ENCODE measurements at regions not wholly inside any gene's neighbourhood (a gene's known extent, or its start where the extent isn't known, plus 50 kb on each side); places are given as distances from the start of the nearest gene placed in this dataset.

DNA sequence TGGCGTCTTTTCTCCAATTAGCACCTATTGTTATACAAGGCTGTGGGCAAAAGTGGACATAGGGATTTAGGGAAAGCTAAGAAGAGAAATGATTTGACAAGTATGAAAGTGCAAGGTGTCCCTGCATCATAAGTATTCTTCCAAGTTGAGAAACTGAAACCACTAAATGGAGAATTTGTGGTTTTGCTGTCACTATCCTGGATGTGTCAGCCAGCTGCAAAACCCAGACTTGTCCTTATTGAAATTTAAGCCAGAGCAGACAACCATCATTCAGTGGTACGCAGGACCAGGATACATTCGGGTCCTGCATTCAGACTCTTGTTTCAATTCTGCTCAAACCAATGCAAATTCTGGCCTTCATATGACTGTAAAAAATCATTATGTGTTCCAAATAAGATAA, 384.8 kb upstream of the TGFBR2 start:
- in situ Hi-C loops (cut with MboI; ENCODE audit: low sequenced_read_pairs, unreplicated experiment) = loop anchor here (25.0 kb wide), 1 partner anchor 466 kb away; no protein-coding TSS in a partner anchor
- no peak for DNase-seq (ENCODE audit: low spot score)
- TF ChIP-seq, protein P1, sequence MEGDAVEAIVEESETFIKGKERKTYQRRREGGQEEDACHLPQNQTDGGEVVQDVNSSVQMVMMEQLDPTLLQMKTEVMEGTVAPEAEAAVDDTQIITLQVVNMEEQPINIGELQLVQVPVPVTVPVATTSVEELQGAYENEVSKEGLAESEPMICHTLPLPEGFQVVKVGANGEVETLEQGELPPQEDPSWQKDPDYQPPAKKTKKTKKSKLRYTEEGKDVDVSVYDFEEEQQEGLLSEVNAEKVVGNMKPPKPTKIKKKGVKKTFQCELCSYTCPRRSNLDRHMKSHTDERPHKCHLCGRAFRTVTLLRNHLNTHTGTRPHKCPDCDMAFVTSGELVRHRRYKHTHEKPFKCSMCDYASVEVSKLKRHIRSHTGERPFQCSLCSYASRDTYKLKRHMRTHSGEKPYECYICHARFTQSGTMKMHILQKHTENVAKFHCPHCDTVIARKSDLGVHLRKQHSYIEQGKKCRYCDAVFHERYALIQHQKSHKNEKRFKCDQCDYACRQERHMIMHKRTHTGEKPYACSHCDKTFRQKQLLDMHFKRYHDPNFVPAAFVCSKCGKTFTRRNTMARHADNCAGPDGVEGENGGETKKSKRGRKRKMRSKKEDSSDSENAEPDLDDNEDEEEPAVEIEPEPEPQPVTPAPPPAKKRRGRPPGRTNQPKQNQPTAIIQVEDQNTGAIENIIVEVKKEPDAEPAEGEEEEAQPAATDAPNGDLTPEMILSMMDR (IDR thresholded peaks at IDR 0.05; ENCODE audit: borderline replicate concordance, control extremely low read depth, extremely low read depth, insufficient read depth, missing control alignments) = no peak

DNA sequence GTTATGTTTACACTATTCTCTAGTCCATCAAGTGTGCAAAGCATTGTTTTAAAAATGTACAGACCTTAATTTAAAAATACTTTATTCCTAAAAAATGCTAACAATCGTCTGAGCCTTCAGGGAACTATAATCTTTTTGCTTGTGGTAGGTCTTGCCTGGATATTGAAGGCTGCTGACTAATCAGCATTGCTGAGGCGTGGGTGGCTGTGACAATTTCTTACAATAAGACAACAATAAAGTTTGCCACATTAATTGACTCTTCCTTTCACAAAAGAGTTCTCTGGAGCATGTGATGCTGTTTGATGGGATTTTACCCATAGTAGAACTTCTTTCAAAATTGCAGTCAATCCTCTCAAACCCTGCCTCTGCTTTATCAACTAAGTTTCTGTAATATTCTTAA, 384.0 kb upstream of the TGFBR2 start:
- in situ Hi-C loops (cut with MboI; ENCODE audit: low sequenced_read_pairs, unreplicated experiment) = loop anchor here (25.0 kb wide), 1 partner anchor 465 kb away; no protein-coding TSS in a partner anchor
- TF ChIP-seq, protein P1 (IDR thresholded peaks at IDR 0.05; ENCODE audit: borderline replicate concordance, control extremely low read depth, extremely low read depth, insufficient read depth, missing control alignments) = no peak
- no peak for DNase-seq (ENCODE audit: low spot score)

DNA sequence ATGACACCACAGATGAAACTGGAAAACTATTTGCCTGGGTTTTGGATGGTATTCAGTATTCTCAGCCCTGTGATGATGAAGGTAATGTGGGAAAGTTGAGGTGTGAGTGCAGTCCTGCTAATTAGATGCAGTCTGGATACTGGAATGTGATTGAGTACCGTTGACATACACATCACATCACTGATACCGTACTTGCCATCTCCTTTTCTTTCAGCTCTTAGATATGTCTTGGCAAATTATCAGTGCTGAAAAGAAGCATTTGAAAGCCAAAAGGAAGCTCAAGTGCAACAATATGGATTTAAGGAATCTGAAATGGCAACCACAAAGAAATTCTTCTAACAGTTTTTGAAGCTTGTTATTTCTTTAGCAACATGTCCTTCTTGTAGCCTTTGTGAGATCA, 381.4 kb upstream of the TGFBR2 start:
- TF ChIP-seq, protein P1 (IDR thresholded peaks at IDR 0.05; ENCODE audit: borderline replicate concordance, control extremely low read depth, extremely low read depth, insufficient read depth, missing control alignments) = no peak
- no peak for DNase-seq (ENCODE audit: low spot score)
- in situ Hi-C loops (cut with MboI; ENCODE audit: low sequenced_read_pairs, unreplicated experiment) = no loop called here

DNA sequence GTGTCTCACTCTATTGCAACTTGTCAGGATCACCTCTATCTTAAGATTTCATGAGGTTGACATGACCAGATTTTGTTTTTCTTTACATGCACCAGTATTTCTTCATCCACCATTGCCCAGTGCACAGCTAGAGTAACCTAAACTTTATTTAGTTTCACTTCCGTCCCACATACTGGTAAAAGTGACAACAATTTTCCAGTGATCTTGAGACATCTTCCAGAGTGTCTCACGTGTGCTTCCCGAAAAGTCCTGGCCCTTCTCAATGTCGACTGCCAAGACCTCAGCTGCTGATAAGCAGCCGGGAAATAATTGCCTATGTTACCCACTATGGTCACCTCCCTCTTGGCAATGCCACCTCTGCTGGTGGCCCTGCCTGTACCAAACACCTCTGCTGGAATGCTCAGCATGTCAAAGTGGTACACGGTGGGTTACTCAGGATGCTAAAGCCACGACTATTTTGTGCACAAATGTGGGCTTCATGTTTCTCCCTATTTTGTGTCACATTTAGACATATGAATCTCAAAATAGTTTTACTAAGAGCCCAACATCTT, 379.7 kb upstream of the TGFBR2 start:
- no peak for DNase-seq (ENCODE audit: low spot score)
- TF ChIP-seq, protein P1 (IDR thresholded peaks at IDR 0.05; ENCODE audit: borderline replicate concordance, control extremely low read depth, extremely low read depth, insufficient read depth, missing control alignments) = no peak
- in situ Hi-C loops (cut with MboI; ENCODE audit: low sequenced_read_pairs, unreplicated experiment) = no loop called here

DNA sequence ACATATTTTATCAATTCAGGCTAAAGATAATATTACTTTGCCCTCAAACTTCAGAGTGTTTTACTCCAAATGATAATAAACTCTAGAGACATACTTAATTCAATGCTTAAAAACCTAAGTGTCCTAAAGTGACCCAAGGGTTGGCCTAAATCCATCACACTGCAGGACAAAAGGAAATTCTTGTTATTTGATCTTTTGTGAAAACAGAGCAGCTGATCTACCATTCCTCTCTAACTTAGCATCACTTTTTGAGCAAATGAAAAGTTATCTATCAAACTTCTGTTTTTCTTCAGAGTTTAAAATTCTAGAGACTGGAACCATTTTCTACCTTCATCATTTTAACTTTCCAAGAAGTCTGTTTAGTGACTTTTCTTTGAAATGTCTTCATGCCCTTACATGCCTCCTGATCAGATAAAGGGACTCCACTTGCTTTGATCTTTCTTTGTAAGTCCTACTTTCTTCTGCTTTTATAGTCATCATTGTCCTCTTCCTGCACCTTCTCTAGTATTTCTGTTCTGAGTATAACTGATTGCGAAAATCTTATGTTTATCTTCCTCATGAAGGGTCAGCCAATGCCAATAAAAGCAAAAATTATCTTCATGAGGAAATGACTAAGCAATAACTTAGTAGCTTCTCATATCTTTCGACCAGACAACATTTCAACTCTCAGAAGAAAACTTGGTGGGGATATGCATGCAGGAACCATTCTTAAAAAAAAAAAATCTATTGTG, 378.7 kb upstream of the TGFBR2 start:
- TF ChIP-seq, protein P1 (IDR thresholded peaks at IDR 0.05; ENCODE audit: borderline replicate concordance, control extremely low read depth, extremely low read depth, insufficient read depth, missing control alignments) = no peak
- DNase-seq (ENCODE audit: low spot score) = no peak
- in situ Hi-C loops (cut with MboI; ENCODE audit: low sequenced_read_pairs, unreplicated experiment) = no loop called here

DNA sequence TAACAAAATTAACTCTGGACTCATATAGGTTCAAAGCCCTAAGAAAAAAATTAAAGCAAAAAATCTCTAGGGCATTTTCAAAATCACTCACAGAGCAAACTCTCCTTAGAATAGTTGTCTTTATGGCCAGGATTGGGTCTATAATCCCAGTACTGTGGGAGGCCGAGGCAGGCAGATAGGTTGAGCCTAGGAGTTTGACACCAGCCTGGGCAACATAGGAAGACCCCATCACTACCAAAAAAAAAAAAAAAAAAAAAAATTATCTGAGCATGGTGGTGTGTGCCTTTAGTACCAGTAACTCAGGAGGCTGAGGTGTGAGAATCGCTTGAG, 378.1 kb upstream of the TGFBR2 start:
- TF ChIP-seq, protein P1 (IDR thresholded peaks at IDR 0.05; ENCODE audit: borderline replicate concordance, control extremely low read depth, extremely low read depth, insufficient read depth, missing control alignments) = no peak
- in situ Hi-C loops (cut with MboI; ENCODE audit: low sequenced_read_pairs, unreplicated experiment) = no loop called here
- DNase-seq (ENCODE audit: low spot score) = no peak
